Esophagus squamous epithelium (tissue), 5 donors: ENCODE measurements at regions not wholly inside any gene's neighbourhood (a gene's known extent, or its start where the extent isn't known, plus 50 kb on each side); places are given as distances from the start of the nearest gene placed in this dataset.

Experiments used
- DNase-seq: peaks from one replicate; lab custom pipeline; 2025; lab: John Stamatoyannopoulos, UW
- H3K27ac ChIP-seq, 4 donors: fragments of 200-600 bp; sonication (generic); one replicate each; pipeline ENCODE4 v1.5.1; 2016 to 2019; ENCODE audit warnings: mild to moderate bottlenecking in 1 of 4
- H3K27me3 ChIP-seq, 4 donors: fragments of 200-600 bp; sonication (generic); 1 replicate in 3 of 4; 2 replicates in 1 of 4; pipeline versions ENCODE4 v1.5.1 to v1.6.0; 2017 to 2021; ENCODE audit warnings: antibody characterized with exemption in 1 of 4
- H3K36me3 ChIP-seq, 3 donors: fragments of 200-600 bp; sonication (generic); one replicate each; pipeline ENCODE4 v1.5.1; 2016 to 2019
- H3K4me1 ChIP-seq, 3 donors: fragments of 200-600 bp; sonication (generic); one replicate each; pipeline ENCODE4 v1.5.1; 2017 to 2019
- H3K4me3 ChIP-seq, 4 donors: fragments of 200-600 bp; sonication (generic); 1 replicate in 3 of 4; 2 replicates in 1 of 4; pipeline ENCODE4 v1.5.1; 2016 to 2019; ENCODE audit warnings: mild to moderate bottlenecking in 2 of 4, moderate library complexity in 1 of 4
- H3K9me3 ChIP-seq, 3 donors: fragments of 200-600 bp; sonication (generic); one replicate each; pipeline ENCODE4 v1.5.1; 2016 to 2019
- CTCF ChIP-seq, 6 experiments: fragments of 450-650 bp in 4 of 6; fragments of 200-600 bp in 2 of 6; sonication (generic) in 2 of 6; IDR thresholded peaks; one replicate each; pipeline ENCODE4 v1.5.1; 2016 to 2019; ENCODE audit warnings: antibody characterized with exemption in 6 of 6, mild to moderate bottlenecking in 4 of 6, moderate library complexity in 4 of 6
- POLR2A ChIP-seq, 4 donors: fragments of 450-650 bp; IDR thresholded peaks; one replicate each; pipeline ENCODE4 v1.6.1; 2017; ENCODE audit warnings: antibody characterized with exemption in 4 of 4, mild to moderate bottlenecking in 4 of 4, moderate library complexity in 3 of 4
- WGBS, 2 donors: methylation state at CpG; one replicate each; pipeline ENCODE4 v1.1.5; 2018; 5-methylcytosine and 5-hydroxymethylcytosine counted together
- intact Hi-C: fragments of 100-400 bp; cut with DNase I; formaldehyde crosslinking; loops from one replicate; pipeline ENCODE4 v1.15.0; 2022
- donor health status: DM: yes; HTN: yes; CAD: no.

- intact Hi-C loops, result no loop called here
- TF ChIP-seq POLR2A (IDR thresholded peaks at IDR 0.05) (no peak), CTCF (IDR thresholded peaks at IDR 0.05) (no peak)
- Histone ChIP-seq H3K27me3 (peaks cover 0 to 23% (median 0%) of the 10 kb centered on the region in 4 donors), H3K27ac (no peak overlapping the region), H3K4me3 (no peak overlapping the region), H3K9me3 (no peaks in the 10 kb centered on the region), H3K4me1 (no peaks in the 10 kb centered on the region), H3K36me3 (no peaks in the 10 kb centered on the region)
- 52 to 68% methylated on average over 6 of the region's 6 CpGs for WGBS, 2 donors
- DNase-seq, result no peak
Observed at GRCh38 chr20:24305371-24305770, 164.1 kb upstream of the SYNDIG1 start.

GRCh38 chr20:24304291-24304690 lies 165.1 kb upstream of the SYNDIG1 start:
- 63 to 88% methylated on average over 2 of the region's 2 CpGs for WGBS, 2 donors
- Histone ChIP-seq H3K27me3 (peaks cover 0 to 28% (median 0%) of the 10 kb centered on the region in 4 donors), H3K4me3 (no peak overlapping the region), H3K36me3 (no peaks in the 10 kb centered on the region), H3K27ac (no peak overlapping the region), H3K9me3 (no peaks in the 10 kb centered on the region), H3K4me1 (no peaks in the 10 kb centered on the region)
- intact Hi-C loops, result no loop called here
- DNase-seq, result no peak
- TF ChIP-seq POLR2A (IDR thresholded peaks at IDR 0.05) (no peak), CTCF (IDR thresholded peaks at IDR 0.05) (no peak)

GRCh38 chr20:24303393-24304170 lies 165.8 kb upstream of the SYNDIG1 start:
- Histone ChIP-seq H3K27me3 (peaks cover 0 to 24% (median 0%) of the 10 kb centered on the region in 4 donors), H3K36me3 (no peaks in the 10 kb centered on the region), H3K9me3 (no peaks in the 10 kb centered on the region), H3K27ac (no peak overlapping the region), H3K4me3 (no peak overlapping the region), H3K4me1 (no peaks in the 10 kb centered on the region)
- TF ChIP-seq POLR2A (IDR thresholded peaks at IDR 0.05), result no peak
- no peak for TF ChIP-seq CTCF (IDR thresholded peaks at IDR 0.05)
- 79 to 80% methylated on average over 14 of the region's 14 CpGs for WGBS, 2 donors
- intact Hi-C loops, result no loop called here
- no peak for DNase-seq

GRCh38 chr20:24297993-24298392 lies 171.4 kb upstream of the SYNDIG1 start:
- Histone ChIP-seq H3K27me3 (peaks cover 0 to 15% (median 0%) of the 10 kb centered on the region in 4 donors), H3K9me3 (no peaks in the 10 kb centered on the region), H3K27ac (no peak overlapping the region), H3K4me1 (no peaks in the 10 kb centered on the region), H3K36me3 (no peaks in the 10 kb centered on the region), H3K4me3 (no peak overlapping the region)
- whole genome bisulfite sequencing, 2 donors, result 29% methylated on average over 1 of the region's 3 CpGs; no CpG with 5 or more reads in 1 of the 2 donors
- no peak for DNase-seq
- intact Hi-C loops, result no loop called here
- TF ChIP-seq POLR2A (IDR thresholded peaks at IDR 0.05) (no peak), CTCF (IDR thresholded peaks at IDR 0.05) (no peak)

GRCh38 chr20:24296477-24297261 lies 172.8 kb upstream of the SYNDIG1 start:
- Histone ChIP-seq H3K27me3 (peaks cover 0 to 8% (median 0%) of the 10 kb centered on the region in 4 donors), H3K36me3 (no peaks in the 10 kb centered on the region), H3K27ac (no peak overlapping the region), H3K4me3 (no peak overlapping the region), H3K4me1 (no peaks in the 10 kb centered on the region), H3K9me3 (no peaks in the 10 kb centered on the region)
- no peak for DNase-seq
- intact Hi-C loops, result no loop called here
- WGBS, 2 donors, result 49 to 50% methylated on average over 6 of the region's 6 CpGs
- TF ChIP-seq CTCF (IDR thresholded peaks at IDR 0.05) (no peak), POLR2A (IDR thresholded peaks at IDR 0.05) (no peak)
